ENCODE measurements at regions not wholly inside any gene's neighbourhood (a gene's known extent, or its start where the extent isn't known, plus 50 kb on each side); places are given as distances from the start of the nearest gene placed in this dataset.
"Not testable (repeated sequence)": the region's sequence is repeated elsewhere in the genome, so short reads cannot be mapped to it uniquely, and the experiment has no call there.

DNA sequence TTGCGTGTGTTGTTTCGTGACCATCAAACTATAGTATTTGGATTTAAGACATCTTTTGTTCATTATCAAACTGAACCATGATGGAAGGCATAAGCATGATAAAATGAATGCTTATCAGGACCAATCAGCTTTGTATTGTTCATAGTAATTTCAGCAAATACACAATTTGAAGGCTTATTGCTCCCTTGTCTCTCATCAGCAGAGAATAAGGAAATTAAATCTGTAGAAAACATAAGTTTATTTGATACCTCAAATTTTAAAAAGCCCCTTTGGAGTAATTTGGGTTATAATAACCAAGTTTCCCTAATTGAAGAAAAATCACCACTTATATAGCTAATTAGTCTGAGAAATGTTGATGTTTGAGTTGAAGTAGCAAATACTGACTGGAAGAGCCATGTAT lies 705.7 kb downstream of the NUP35 start:
- CTCF ChIA-PET, result no interaction called here
- H3K27me3 Mint-ChIP-seq (ENCODE audit: insufficient read depth, unreplicated experiment), result no peaks in the 10 kb centered on the region
- H3K4me3 Mint-ChIP-seq (ENCODE audit: unreplicated experiment), result no peak overlapping the region
- no TSS peak for BruUV-seq (replicated peaks)
- H3K36me3 Mint-ChIP-seq (ENCODE audit: insufficient read depth, unreplicated experiment), result no peaks in the 10 kb centered on the region
- no peak for DNase-seq (ENCODE audit: unreplicated experiment)
- no peak overlapping the region for H3K27ac Mint-ChIP-seq (ENCODE audit: low read depth, unreplicated experiment)
- POLR2A ChIA-PET, result interaction anchor here (0.6 kb wide), 1 partner anchor 188 kb away, joined by 3 read pairs; no protein-coding TSS in a partner anchor
- intact Hi-C loops (cut with micrococcal nuclease), result no loop called here
- TF ChIP-seq, protein P1, sequence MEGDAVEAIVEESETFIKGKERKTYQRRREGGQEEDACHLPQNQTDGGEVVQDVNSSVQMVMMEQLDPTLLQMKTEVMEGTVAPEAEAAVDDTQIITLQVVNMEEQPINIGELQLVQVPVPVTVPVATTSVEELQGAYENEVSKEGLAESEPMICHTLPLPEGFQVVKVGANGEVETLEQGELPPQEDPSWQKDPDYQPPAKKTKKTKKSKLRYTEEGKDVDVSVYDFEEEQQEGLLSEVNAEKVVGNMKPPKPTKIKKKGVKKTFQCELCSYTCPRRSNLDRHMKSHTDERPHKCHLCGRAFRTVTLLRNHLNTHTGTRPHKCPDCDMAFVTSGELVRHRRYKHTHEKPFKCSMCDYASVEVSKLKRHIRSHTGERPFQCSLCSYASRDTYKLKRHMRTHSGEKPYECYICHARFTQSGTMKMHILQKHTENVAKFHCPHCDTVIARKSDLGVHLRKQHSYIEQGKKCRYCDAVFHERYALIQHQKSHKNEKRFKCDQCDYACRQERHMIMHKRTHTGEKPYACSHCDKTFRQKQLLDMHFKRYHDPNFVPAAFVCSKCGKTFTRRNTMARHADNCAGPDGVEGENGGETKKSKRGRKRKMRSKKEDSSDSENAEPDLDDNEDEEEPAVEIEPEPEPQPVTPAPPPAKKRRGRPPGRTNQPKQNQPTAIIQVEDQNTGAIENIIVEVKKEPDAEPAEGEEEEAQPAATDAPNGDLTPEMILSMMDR (IDR thresholded peaks at IDR 0.05; ENCODE audit: unreplicated experiment), result no peak
- H3K9me3 Mint-ChIP-seq (ENCODE audit: unreplicated experiment), result no peaks in the 10 kb centered on the region
- H3K4me1 Mint-ChIP-seq (ENCODE audit: insufficient read depth, unreplicated experiment), result no peaks in the 10 kb centered on the region

GRCh38 chr2:183837157-183837556 lies 712.9 kb downstream of the NUP35 start:
- intact Hi-C loops (cut with micrococcal nuclease), result no loop called here
- POLR2A ChIA-PET, result no interaction called here
- TF ChIP-seq, protein P1 (IDR thresholded peaks at IDR 0.05; ENCODE audit: unreplicated experiment), result no peak
- H3K27me3 Mint-ChIP-seq (ENCODE audit: insufficient read depth, unreplicated experiment), result no peaks in the 10 kb centered on the region
- no peaks in the 10 kb centered on the region for H3K9me3 Mint-ChIP-seq (ENCODE audit: unreplicated experiment)
- H3K4me3 Mint-ChIP-seq (ENCODE audit: unreplicated experiment), result no peak overlapping the region
- H3K27ac Mint-ChIP-seq (ENCODE audit: low read depth, unreplicated experiment), result no peak overlapping the region
- no peaks in the 10 kb centered on the region for H3K36me3 Mint-ChIP-seq (ENCODE audit: insufficient read depth, unreplicated experiment)
- CTCF ChIA-PET, result no interaction called here
- H3K4me1 Mint-ChIP-seq (ENCODE audit: insufficient read depth, unreplicated experiment), result no peaks in the 10 kb centered on the region
- no peak for DNase-seq (ENCODE audit: unreplicated experiment)
- BruUV-seq (replicated peaks), result no TSS peak

- Mint-ChIP-seq H3K27ac (ENCODE audit: low read depth, unreplicated experiment) (no peak overlapping the region), H3K27me3 (ENCODE audit: insufficient read depth, unreplicated experiment) (no peaks in the 10 kb centered on the region), H3K4me3 (ENCODE audit: unreplicated experiment) (no peak overlapping the region), H3K4me1 (ENCODE audit: insufficient read depth, unreplicated experiment) (no peaks in the 10 kb centered on the region), H3K9me3 (ENCODE audit: unreplicated experiment) (no peaks in the 10 kb centered on the region), H3K36me3 (ENCODE audit: insufficient read depth, unreplicated experiment) (no peaks in the 10 kb centered on the region)
- TF ChIP-seq, protein P1 (IDR thresholded peaks at IDR 0.05; ENCODE audit: unreplicated experiment), result no peak
- CTCF ChIA-PET, result no interaction called here
- POLR2A ChIA-PET, result no interaction called here
- no peak for DNase-seq (ENCODE audit: unreplicated experiment)
- BruUV-seq (replicated peaks), result no TSS peak
- intact Hi-C loops (cut with micrococcal nuclease), result no loop called here
These were observed 714.1 kb downstream of the NUP35 start for GRCh38 chr2:183838295-183838694.

DNA sequence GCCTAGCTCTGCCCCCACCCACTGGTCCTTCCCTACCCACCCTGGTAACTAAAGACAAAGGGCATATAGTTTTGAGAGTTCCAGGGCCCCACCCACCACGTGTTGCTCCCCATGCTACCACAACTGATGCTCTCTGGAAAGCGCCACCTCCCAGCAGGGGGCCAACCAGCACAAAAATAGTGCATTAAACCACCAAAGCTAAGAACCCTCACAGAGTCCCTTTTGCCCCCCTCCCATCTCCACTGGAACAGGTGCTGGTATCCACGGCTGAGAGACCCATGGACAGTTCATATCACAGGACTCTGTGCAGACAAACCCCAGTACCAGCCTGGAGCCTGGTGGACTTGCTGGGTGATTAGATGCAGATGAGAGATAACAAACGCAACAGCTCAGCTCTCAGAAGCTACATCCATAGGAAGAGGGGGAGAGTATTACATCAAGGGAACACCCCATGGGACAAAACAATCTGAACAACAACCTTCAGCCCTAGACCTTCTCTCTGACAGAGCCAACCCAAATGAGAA lies 715.9 kb downstream of the NUP35 start:
- no peaks in the 10 kb centered on the region for H3K9me3 Mint-ChIP-seq (ENCODE audit: unreplicated experiment)
- no peaks in the 10 kb centered on the region for H3K4me1 Mint-ChIP-seq (ENCODE audit: insufficient read depth, unreplicated experiment)
- no peak for DNase-seq (ENCODE audit: unreplicated experiment)
- TF ChIP-seq, protein P1 (IDR thresholded peaks at IDR 0.05; ENCODE audit: unreplicated experiment), result no peak
- ChIA-PET POLR2A (no interaction called here), CTCF (interaction anchor here (0.6 kb wide), 1 partner anchor 513 kb away, joined by 3 read pairs; no protein-coding TSS in a partner anchor)
- BruUV-seq (replicated peaks), result no TSS peak
- H3K36me3 Mint-ChIP-seq (ENCODE audit: insufficient read depth, unreplicated experiment), result peaks cover 6% of the 10 kb centered on the region
- intact Hi-C loops (cut with micrococcal nuclease), result no loop called here
- H3K4me3 Mint-ChIP-seq (ENCODE audit: unreplicated experiment), result no peak overlapping the region
- H3K27me3 Mint-ChIP-seq (ENCODE audit: insufficient read depth, unreplicated experiment), result no peaks in the 10 kb centered on the region
- H3K27ac Mint-ChIP-seq (ENCODE audit: low read depth, unreplicated experiment), result no peak overlapping the region

GRCh38 chr2:183849826-183850225 lies 725.6 kb downstream of the NUP35 start:
- H3K4me1 Mint-ChIP-seq (ENCODE audit: insufficient read depth, unreplicated experiment); BruUV-seq (replicated peaks): not testable (repeated sequence)

More at GRCh38 chr2:183849826-183850225, 725.6 kb downstream of the NUP35 start:
- H3K27ac Mint-ChIP-seq (ENCODE audit: low read depth, unreplicated experiment); H3K4me3 Mint-ChIP-seq (ENCODE audit: unreplicated experiment); H3K27me3 Mint-ChIP-seq (ENCODE audit: insufficient read depth, unreplicated experiment); POLR2A ChIA-PET; intact Hi-C loops (cut with micrococcal nuclease); DNase-seq (ENCODE audit: unreplicated experiment); H3K36me3 Mint-ChIP-seq (ENCODE audit: insufficient read depth, unreplicated experiment): not testable (repeated sequence)
- CTCF ChIA-PET, result interaction anchor here (0.6 kb wide), 1 partner anchor 359 kb away, joined by 3 read pairs; no protein-coding TSS in a partner anchor
- H3K9me3 Mint-ChIP-seq (ENCODE audit: unreplicated experiment), result peaks cover 25% of the 10 kb centered on the region

Data from MCF 10A (cell line).